Cardiac muscle cell (in vitro differentiated cells and primary cell): ENCODE measurements at regions not wholly inside any gene's neighbourhood (a gene's known extent, or its start where the extent isn't known, plus 50 kb on each side); places are given as distances from the start of the nearest gene placed in this dataset.

Experiments used
- DNase-seq, 2 donors: peaks; one replicate each; pipeline versions ENCODE4 v3.0.0 to v3.0.0-alpha.2; 2010 to 2017; ENCODE audit warnings: low read depth in 1 of 2, low spot score in 1 of 2
- H3K27ac ChIP-seq: fragments of 200-600 bp; sonication (generic); 2 replicates; pipeline ENCODE4 v1.5.1; 2016
- H3K27me3 ChIP-seq: fragments of 200-600 bp; sonication (generic); 2 replicates; pipeline ENCODE4 v1.6.0; 2016; ENCODE audit warnings: control low read depth
- H3K36me3 ChIP-seq: fragments of 200-600 bp; sonication (generic); 2 replicates; pipeline ENCODE4 v1.5.1; 2016; ENCODE audit warnings: control low read depth
- H3K4me1 ChIP-seq: fragments of 200-600 bp; sonication (generic); 2 replicates; pipeline ENCODE4 v1.8.1; 2017; ENCODE audit warnings: low read depth, mild to moderate bottlenecking, mixed run types
- H3K4me3 ChIP-seq: fragments of 200-600 bp; sonication (generic); 2 replicates; pipeline ENCODE4 v1.5.1; 2016; ENCODE audit warnings: mild to moderate bottlenecking
- H3K9me3 ChIP-seq: fragments of 200-600 bp; sonication (generic); 2 replicates; pipeline ENCODE4 v1.5.1; 2017; ENCODE audit warnings: low read depth, mild to moderate bottlenecking, control low read depth
- CTCF ChIP-seq: IDR thresholded peaks from 2 replicates; pipeline ENCODE4 v1.5.1; 2012; ENCODE audit warnings: low read depth, mild to moderate bottlenecking, low read length

GRCh38 chr15:98277602-98278001 lies 317.1 kb downstream of the ARRDC4 start:
- DNase-seq = no peak
- no peak for TF ChIP-seq CTCF
- H3K4me1 ChIP-seq = no peaks in the 10 kb centered on the region

GRCh38 chr15:98280284-98280975 lies 319.9 kb downstream of the ARRDC4 start:
- H3K4me3 ChIP-seq = no peak overlapping the region
- DNase-seq = no peak
- no peaks in the 10 kb centered on the region for H3K36me3 ChIP-seq
- no peak for TF ChIP-seq CTCF
- no peaks in the 10 kb centered on the region for H3K9me3 ChIP-seq
- H3K4me1 ChIP-seq = no peaks in the 10 kb centered on the region
- H3K27me3 ChIP-seq = no peaks in the 10 kb centered on the region
- no peak overlapping the region for H3K27ac ChIP-seq

More at GRCh38 chr15:98277602-98278001, 317.1 kb downstream of the ARRDC4 start:
- no peak overlapping the region for H3K27ac ChIP-seq
- H3K27me3 ChIP-seq = no peaks in the 10 kb centered on the region
- H3K36me3 ChIP-seq = no peaks in the 10 kb centered on the region
- H3K9me3 ChIP-seq = no peaks in the 10 kb centered on the region
- no peak overlapping the region for H3K4me3 ChIP-seq

- Histone ChIP-seq H3K27ac (no peak overlapping the region), H3K27me3 (no peaks in the 10 kb centered on the region), H3K36me3 (no peaks in the 10 kb centered on the region), H3K4me1 (no peaks in the 10 kb centered on the region), H3K4me3 (no peak overlapping the region), H3K9me3 (no peaks in the 10 kb centered on the region)
- no peak for DNase-seq
- TF ChIP-seq CTCF = no peak
These were observed 320.6 kb downstream of the ARRDC4 start for GRCh38 chr15:98281130-98281529.

GRCh38 chr15:98282656-98283332 lies 322.3 kb downstream of the ARRDC4 start:
- H3K9me3 ChIP-seq = no peaks in the 10 kb centered on the region
- H3K27ac ChIP-seq = no peak overlapping the region
- no peak overlapping the region for H3K4me3 ChIP-seq
- DNase-seq = no peak
- no peaks in the 10 kb centered on the region for H3K4me1 ChIP-seq
- no peak for TF ChIP-seq CTCF
- H3K27me3 ChIP-seq = no peaks in the 10 kb centered on the region
- no peaks in the 10 kb centered on the region for H3K36me3 ChIP-seq

GRCh38 chr15:98286200-98286599 lies 325.7 kb downstream of the ARRDC4 start:
- Histone ChIP-seq H3K4me1 (no peaks in the 10 kb centered on the region), H3K27ac (no peak overlapping the region)
- no peak for TF ChIP-seq CTCF

More at GRCh38 chr15:98286200-98286599, 325.7 kb downstream of the ARRDC4 start:
- no peak for DNase-seq
- H3K36me3 ChIP-seq = no peaks in the 10 kb centered on the region
- H3K4me3 ChIP-seq = no peak overlapping the region
- H3K9me3 ChIP-seq = no peaks in the 10 kb centered on the region
- no peaks in the 10 kb centered on the region for H3K27me3 ChIP-seq
